HCT116 (cell line): ENCODE measurements at regions not wholly inside any gene's neighbourhood (a gene's known extent, or its start where the extent isn't known, plus 50 kb on each side); places are given as distances from the start of the nearest gene placed in this dataset.

Experiments used
- CBX3 ChIP-seq: IDR thresholded peaks from 2 replicates; pipeline ENCODE4 v1.6.1; 2012; ENCODE audit warnings: low read depth
- CEBPB ChIP-seq: IDR thresholded peaks from 2 replicates; pipeline ENCODE4 v1.6.1; 2012; ENCODE audit warnings: low read depth
- EZH2 ChIP-seq: fragments of 200-600 bp; sonication (generic); IDR thresholded peaks from 2 replicates; pipeline ENCODE4 v1.6.1; 2017; ENCODE audit warnings: antibody characterized with exemption, mixed run types
- EZH2phosphoT487 ChIP-seq: fragments of 200-600 bp; IDR thresholded peaks from 2 replicates; pipeline ENCODE4 v1.6.1; 2018; ENCODE audit warnings: antibody characterized with exemption, borderline replicate concordance
- JUND ChIP-seq: IDR thresholded peaks from 2 replicates; pipeline ENCODE4 v1.6.1; 2012
- POLR2A ChIP-seq: IDR thresholded peaks from 2 replicates; pipeline ENCODE4 v1.7.0; 2011; ENCODE audit warnings: borderline replicate concordance; ENCODE audit not compliant: insufficient read depth, insufficient read length; ENCODE audit errors: extremely low read depth
- POLR2AphosphoS5 ChIP-seq: IDR thresholded peaks from 2 replicates; pipeline ENCODE4 v1.6.1; 2011; ENCODE audit warnings: mild to moderate bottlenecking, low read depth, low read length, moderate library complexity
- YY1 ChIP-seq: IDR thresholded peaks from 2 replicates; pipeline ENCODE4 v1.6.1; 2011; ENCODE audit warnings: low read length, low read depth, moderate library complexity, mild to moderate bottlenecking; ENCODE audit not compliant: insufficient replicate concordance; ENCODE audit errors: extremely low read depth
- ZFX ChIP-seq: fragments of 450-650 bp; IDR thresholded peaks from 2 replicates; pipeline ENCODE4 v1.6.1; 2017
- TF ChIP-seq, protein P1 (sequence below), 3 experiments: fragments of 200-600 bp in 1 of 3; sonication (generic) in 1 of 3; IDR thresholded peaks in 2 of 3; conservative IDR thresholded peaks in 1 of 3; 2 replicates each; pipeline ENCODE4 v1.5.1; 2012 to 2017; ENCODE audit warnings: low read depth in 2 of 3, low read length in 2 of 3, antibody characterized with exemption in 1 of 3, borderline replicate concordance in 1 of 3, control low read depth in 1 of 3, mild to moderate bottlenecking in 1 of 3, mixed read lengths in 1 of 3, mixed run types in 1 of 3, moderate library complexity in 1 of 3; ENCODE audit not compliant: insufficient read depth in 1 of 3
- TF ChIP-seq, protein P2 (sequence below): IDR thresholded peaks from 2 replicates; pipeline ENCODE4 v1.6.1; 2012; ENCODE audit warnings: low read depth
- TF ChIP-seq, protein P3 (sequence below): IDR thresholded peaks from 2 replicates; pipeline ENCODE4 v1.6.1; 2011; ENCODE audit warnings: mild to moderate bottlenecking, low read length, moderate library complexity; ENCODE audit not compliant: insufficient replicate concordance; ENCODE audit errors: extremely low read depth
- TF ChIP-seq, protein P4 (sequence below): IDR thresholded peaks from 2 replicates; pipeline ENCODE4 v1.6.1; 2012

GRCh38 chr6:88494401-88495140 lies 328.4 kb upstream of the CNR1 start:
- no peak for TF ChIP-seq POLR2A
- TF ChIP-seq, protein P1, sequence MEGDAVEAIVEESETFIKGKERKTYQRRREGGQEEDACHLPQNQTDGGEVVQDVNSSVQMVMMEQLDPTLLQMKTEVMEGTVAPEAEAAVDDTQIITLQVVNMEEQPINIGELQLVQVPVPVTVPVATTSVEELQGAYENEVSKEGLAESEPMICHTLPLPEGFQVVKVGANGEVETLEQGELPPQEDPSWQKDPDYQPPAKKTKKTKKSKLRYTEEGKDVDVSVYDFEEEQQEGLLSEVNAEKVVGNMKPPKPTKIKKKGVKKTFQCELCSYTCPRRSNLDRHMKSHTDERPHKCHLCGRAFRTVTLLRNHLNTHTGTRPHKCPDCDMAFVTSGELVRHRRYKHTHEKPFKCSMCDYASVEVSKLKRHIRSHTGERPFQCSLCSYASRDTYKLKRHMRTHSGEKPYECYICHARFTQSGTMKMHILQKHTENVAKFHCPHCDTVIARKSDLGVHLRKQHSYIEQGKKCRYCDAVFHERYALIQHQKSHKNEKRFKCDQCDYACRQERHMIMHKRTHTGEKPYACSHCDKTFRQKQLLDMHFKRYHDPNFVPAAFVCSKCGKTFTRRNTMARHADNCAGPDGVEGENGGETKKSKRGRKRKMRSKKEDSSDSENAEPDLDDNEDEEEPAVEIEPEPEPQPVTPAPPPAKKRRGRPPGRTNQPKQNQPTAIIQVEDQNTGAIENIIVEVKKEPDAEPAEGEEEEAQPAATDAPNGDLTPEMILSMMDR (IDR thresholded peaks at IDR 0.05 in 2 of 3, conservative IDR thresholded peaks at IDR 0.05 in 1 of 3; ENCODE audit: borderline replicate concordance in 1 of 3, insufficient read depth in 1 of 3, low read depth in 2 of 3, low read length in 2 of 3) = no peak
- TF ChIP-seq, protein P2, sequence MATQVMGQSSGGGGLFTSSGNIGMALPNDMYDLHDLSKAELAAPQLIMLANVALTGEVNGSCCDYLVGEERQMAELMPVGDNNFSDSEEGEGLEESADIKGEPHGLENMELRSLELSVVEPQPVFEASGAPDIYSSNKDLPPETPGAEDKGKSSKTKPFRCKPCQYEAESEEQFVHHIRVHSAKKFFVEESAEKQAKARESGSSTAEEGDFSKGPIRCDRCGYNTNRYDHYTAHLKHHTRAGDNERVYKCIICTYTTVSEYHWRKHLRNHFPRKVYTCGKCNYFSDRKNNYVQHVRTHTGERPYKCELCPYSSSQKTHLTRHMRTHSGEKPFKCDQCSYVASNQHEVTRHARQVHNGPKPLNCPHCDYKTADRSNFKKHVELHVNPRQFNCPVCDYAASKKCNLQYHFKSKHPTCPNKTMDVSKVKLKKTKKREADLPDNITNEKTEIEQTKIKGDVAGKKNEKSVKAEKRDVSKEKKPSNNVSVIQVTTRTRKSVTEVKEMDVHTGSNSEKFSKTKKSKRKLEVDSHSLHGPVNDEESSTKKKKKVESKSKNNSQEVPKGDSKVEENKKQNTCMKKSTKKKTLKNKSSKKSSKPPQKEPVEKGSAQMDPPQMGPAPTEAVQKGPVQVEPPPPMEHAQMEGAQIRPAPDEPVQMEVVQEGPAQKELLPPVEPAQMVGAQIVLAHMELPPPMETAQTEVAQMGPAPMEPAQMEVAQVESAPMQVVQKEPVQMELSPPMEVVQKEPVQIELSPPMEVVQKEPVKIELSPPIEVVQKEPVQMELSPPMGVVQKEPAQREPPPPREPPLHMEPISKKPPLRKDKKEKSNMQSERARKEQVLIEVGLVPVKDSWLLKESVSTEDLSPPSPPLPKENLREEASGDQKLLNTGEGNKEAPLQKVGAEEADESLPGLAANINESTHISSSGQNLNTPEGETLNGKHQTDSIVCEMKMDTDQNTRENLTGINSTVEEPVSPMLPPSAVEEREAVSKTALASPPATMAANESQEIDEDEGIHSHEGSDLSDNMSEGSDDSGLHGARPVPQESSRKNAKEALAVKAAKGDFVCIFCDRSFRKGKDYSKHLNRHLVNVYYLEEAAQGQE = no peak
- no peak for TF ChIP-seq EZH2
- TF ChIP-seq CEBPB = no peak
- TF ChIP-seq ZFX = no peak
- TF ChIP-seq, protein P3, sequence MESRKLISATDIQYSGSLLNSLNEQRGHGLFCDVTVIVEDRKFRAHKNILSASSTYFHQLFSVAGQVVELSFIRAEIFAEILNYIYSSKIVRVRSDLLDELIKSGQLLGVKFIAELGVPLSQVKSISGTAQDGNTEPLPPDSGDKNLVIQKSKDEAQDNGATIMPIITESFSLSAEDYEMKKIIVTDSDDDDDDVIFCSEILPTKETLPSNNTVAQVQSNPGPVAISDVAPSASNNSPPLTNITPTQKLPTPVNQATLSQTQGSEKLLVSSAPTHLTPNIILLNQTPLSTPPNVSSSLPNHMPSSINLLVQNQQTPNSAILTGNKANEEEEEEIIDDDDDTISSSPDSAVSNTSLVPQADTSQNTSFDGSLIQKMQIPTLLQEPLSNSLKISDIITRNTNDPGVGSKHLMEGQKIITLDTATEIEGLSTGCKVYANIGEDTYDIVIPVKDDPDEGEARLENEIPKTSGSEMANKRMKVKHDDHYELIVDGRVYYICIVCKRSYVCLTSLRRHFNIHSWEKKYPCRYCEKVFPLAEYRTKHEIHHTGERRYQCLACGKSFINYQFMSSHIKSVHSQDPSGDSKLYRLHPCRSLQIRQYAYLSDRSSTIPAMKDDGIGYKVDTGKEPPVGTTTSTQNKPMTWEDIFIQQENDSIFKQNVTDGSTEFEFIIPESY = no peak
- no peak for TF ChIP-seq POLR2AphosphoS5
- TF ChIP-seq, protein P4, sequence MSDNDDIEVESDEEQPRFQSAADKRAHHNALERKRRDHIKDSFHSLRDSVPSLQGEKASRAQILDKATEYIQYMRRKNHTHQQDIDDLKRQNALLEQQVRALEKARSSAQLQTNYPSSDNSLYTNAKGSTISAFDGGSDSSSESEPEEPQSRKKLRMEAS = no peak
- no peak for TF ChIP-seq YY1
- no peak for TF ChIP-seq EZH2phosphoT487
- no peak for TF ChIP-seq CBX3
- no peak for TF ChIP-seq JUND
